Colonic mucosa (tissue), 4 donors: ENCODE measurements at regions not wholly inside any gene's neighbourhood (a gene's known extent, or its start where the extent isn't known, plus 50 kb on each side); places are given as distances from the start of the nearest gene placed in this dataset.

Source experiments
- DNase-seq: peaks from one replicate; pipeline ENCODE4 v3.0.0-alpha.2; 2020
- H3K27ac ChIP-seq: fragments of 200-600 bp; one replicate; pipeline ENCODE4 v1.8.0; 2021
- H3K27me3 ChIP-seq: fragments of 200-600 bp; one replicate; pipeline ENCODE4 v1.8.0; 2021
- H3K36me3 ChIP-seq: fragments of 200-600 bp; one replicate; pipeline ENCODE4 v1.8.0; 2021
- H3K4me1 ChIP-seq: fragments of 200-600 bp; one replicate; pipeline ENCODE4 v1.8.0; 2021; ENCODE audit warnings: mild to moderate bottlenecking
- H3K4me3 ChIP-seq: fragments of 200-600 bp; one replicate; pipeline ENCODE4 v1.8.0; 2021
- H3K9ac ChIP-seq, 2 donors: one replicate each; pipeline ENCODE4 v1.7.0; 2013; ENCODE audit warnings: control low read depth in 2 of 2, low read depth in 2 of 2, low read length in 2 of 2
- H3K9me3 ChIP-seq: fragments of 200-600 bp; one replicate; pipeline ENCODE4 v1.8.0; 2021
- intact Hi-C: fragments of 100-400 bp; cut with DNase I; formaldehyde crosslinking; loops from one replicate; pipeline ENCODE4 v1.14.1; 2022
- TF ChIP-seq, protein P1 (sequence below): fragments of 200-600 bp; IDR thresholded peaks from one replicate; pipeline ENCODE4 v1.8.0; 2022; ENCODE audit warnings: antibody characterized with exemption, mild to moderate bottlenecking
- donor health status: healthy.
- donor health status: DM: no; HTN: no; CAD: no.
- donor health status: DM: no; HTN: no; CAD: no.

GRCh38 chr21:17976691-17977090, 157.5 kb upstream of the C21orf91 start:
- DNase-seq: no peak
- Histone ChIP-seq H3K4me1 (no peaks in the 10 kb centered on the region), H3K9ac (no peak overlapping the region), H3K27ac (no peak overlapping the region), H3K4me3 (no peak overlapping the region), H3K27me3 (no peaks in the 10 kb centered on the region), H3K9me3 (no peaks in the 10 kb centered on the region), H3K36me3 (no peaks in the 10 kb centered on the region)
- intact Hi-C loops: no loop called here
- TF ChIP-seq, protein P1, sequence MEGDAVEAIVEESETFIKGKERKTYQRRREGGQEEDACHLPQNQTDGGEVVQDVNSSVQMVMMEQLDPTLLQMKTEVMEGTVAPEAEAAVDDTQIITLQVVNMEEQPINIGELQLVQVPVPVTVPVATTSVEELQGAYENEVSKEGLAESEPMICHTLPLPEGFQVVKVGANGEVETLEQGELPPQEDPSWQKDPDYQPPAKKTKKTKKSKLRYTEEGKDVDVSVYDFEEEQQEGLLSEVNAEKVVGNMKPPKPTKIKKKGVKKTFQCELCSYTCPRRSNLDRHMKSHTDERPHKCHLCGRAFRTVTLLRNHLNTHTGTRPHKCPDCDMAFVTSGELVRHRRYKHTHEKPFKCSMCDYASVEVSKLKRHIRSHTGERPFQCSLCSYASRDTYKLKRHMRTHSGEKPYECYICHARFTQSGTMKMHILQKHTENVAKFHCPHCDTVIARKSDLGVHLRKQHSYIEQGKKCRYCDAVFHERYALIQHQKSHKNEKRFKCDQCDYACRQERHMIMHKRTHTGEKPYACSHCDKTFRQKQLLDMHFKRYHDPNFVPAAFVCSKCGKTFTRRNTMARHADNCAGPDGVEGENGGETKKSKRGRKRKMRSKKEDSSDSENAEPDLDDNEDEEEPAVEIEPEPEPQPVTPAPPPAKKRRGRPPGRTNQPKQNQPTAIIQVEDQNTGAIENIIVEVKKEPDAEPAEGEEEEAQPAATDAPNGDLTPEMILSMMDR: no peak

GRCh38 chr21:17976139-17976538, 157.0 kb upstream of the C21orf91 start:
- H3K4me1 ChIP-seq: no peaks in the 10 kb centered on the region
- TF ChIP-seq, protein P1: no peak
- no peaks in the 10 kb centered on the region for H3K27me3 ChIP-seq
- DNase-seq: no peak
- H3K9ac ChIP-seq: no peak overlapping the region
- H3K27ac ChIP-seq: no peak overlapping the region
- no peaks in the 10 kb centered on the region for H3K36me3 ChIP-seq
- no peak overlapping the region for H3K4me3 ChIP-seq
- intact Hi-C loops: no loop called here
- no peaks in the 10 kb centered on the region for H3K9me3 ChIP-seq

GRCh38 chr21:17967319-17967718, 148.2 kb upstream of the C21orf91 start:
- TF ChIP-seq, protein P1: no peak

GRCh38 chr21:17964716-17965115, 145.6 kb upstream of the C21orf91 start:
- TF ChIP-seq, protein P1: no peak
- Histone ChIP-seq H3K4me3 (no peak overlapping the region), H3K9ac (no peak overlapping the region), H3K4me1 (no peaks in the 10 kb centered on the region), H3K36me3 (no peaks in the 10 kb centered on the region), H3K27ac (no peak overlapping the region), H3K9me3 (no peaks in the 10 kb centered on the region), H3K27me3 (no peaks in the 10 kb centered on the region)
- DNase-seq: no peak
- intact Hi-C loops: no loop called here

More at GRCh38 chr21:17967319-17967718, 148.2 kb upstream of the C21orf91 start:
- no peak for DNase-seq
- Histone ChIP-seq H3K27me3 (no peaks in the 10 kb centered on the region), H3K27ac (no peak overlapping the region), H3K4me1 (no peaks in the 10 kb centered on the region), H3K36me3 (no peaks in the 10 kb centered on the region), H3K9me3 (no peaks in the 10 kb centered on the region), H3K4me3 (no peak overlapping the region), H3K9ac (no peak overlapping the region)
- intact Hi-C loops: no loop called here

GRCh38 chr21:17964199-17964598, 145.0 kb upstream of the C21orf91 start:
- no peaks in the 10 kb centered on the region for H3K27me3 ChIP-seq
- TF ChIP-seq, protein P1: no peak
- no peak overlapping the region for H3K4me3 ChIP-seq
- H3K4me1 ChIP-seq: no peaks in the 10 kb centered on the region
- no peaks in the 10 kb centered on the region for H3K36me3 ChIP-seq
- no peaks in the 10 kb centered on the region for H3K9me3 ChIP-seq
- intact Hi-C loops: no loop called here
- no peak for DNase-seq
- H3K27ac ChIP-seq: no peak overlapping the region
- H3K9ac ChIP-seq: no peak overlapping the region

DNA sequence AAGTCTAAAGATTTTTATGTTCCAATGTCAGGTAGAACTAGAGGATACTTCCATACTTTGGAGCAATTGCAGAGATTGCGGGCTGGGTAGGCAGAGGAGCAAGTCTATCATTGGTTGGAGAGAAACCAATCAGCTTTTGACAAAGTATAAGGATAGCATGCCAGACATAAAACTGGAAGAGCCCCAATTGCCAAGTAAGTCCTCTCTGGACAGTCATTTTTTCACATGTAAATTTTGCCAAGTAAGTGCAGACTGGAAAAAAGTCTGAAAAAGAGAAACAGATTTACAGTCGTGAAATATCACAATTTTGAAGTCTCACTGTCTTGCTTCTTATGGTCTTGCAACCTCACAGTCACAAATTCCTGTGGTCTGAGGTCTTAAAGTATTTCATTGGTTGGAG, 131.4 kb upstream of the C21orf91 start:
- H3K9ac ChIP-seq: no peak overlapping the region
- H3K9me3 ChIP-seq: no peaks in the 10 kb centered on the region
- H3K27ac ChIP-seq: no peak overlapping the region
- no peaks in the 10 kb centered on the region for H3K4me1 ChIP-seq
- TF ChIP-seq, protein P1: no peak
- intact Hi-C loops: no loop called here
- no peak overlapping the region for H3K4me3 ChIP-seq
- no peaks in the 10 kb centered on the region for H3K27me3 ChIP-seq
- no peak for DNase-seq
- H3K36me3 ChIP-seq: no peaks in the 10 kb centered on the region
